ENCODE measurements at regions not wholly inside any gene's neighbourhood (a gene's known extent, or its start where the extent isn't known, plus 50 kb on each side); places are given as distances from the start of the nearest gene placed in this dataset.

GRCh38 chr12:42774238-42774637, 184.7 kb upstream of the PRICKLE1 start:
- DNase-seq (ENCODE audit: extremely low spot score, unreplicated experiment), result no peak
- H3K4me1 Mint-ChIP-seq (ENCODE audit: unreplicated experiment), result peaks cover under 1% of the 10 kb centered on the region
- peaks cover 22% of the 10 kb centered on the region for H3K27me3 Mint-ChIP-seq (ENCODE audit: unreplicated experiment)
- H3K9me3 Mint-ChIP-seq (ENCODE audit: unreplicated experiment), result peaks cover 3% of the 10 kb centered on the region
- no peak overlapping the region for H3K27ac Mint-ChIP-seq (ENCODE audit: unreplicated experiment)
- H3K4me3 Mint-ChIP-seq (ENCODE audit: unreplicated experiment), result no peak overlapping the region
- H3K36me3 Mint-ChIP-seq (ENCODE audit: unreplicated experiment), result peaks cover 9% of the 10 kb centered on the region
- TF ChIP-seq, protein P1, sequence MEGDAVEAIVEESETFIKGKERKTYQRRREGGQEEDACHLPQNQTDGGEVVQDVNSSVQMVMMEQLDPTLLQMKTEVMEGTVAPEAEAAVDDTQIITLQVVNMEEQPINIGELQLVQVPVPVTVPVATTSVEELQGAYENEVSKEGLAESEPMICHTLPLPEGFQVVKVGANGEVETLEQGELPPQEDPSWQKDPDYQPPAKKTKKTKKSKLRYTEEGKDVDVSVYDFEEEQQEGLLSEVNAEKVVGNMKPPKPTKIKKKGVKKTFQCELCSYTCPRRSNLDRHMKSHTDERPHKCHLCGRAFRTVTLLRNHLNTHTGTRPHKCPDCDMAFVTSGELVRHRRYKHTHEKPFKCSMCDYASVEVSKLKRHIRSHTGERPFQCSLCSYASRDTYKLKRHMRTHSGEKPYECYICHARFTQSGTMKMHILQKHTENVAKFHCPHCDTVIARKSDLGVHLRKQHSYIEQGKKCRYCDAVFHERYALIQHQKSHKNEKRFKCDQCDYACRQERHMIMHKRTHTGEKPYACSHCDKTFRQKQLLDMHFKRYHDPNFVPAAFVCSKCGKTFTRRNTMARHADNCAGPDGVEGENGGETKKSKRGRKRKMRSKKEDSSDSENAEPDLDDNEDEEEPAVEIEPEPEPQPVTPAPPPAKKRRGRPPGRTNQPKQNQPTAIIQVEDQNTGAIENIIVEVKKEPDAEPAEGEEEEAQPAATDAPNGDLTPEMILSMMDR (IDR thresholded peaks at IDR 0.05), result no peak

- TF ChIP-seq, protein P1 (IDR thresholded peaks at IDR 0.05), result no peak
- no peak for DNase-seq (ENCODE audit: extremely low spot score, unreplicated experiment)
- Mint-ChIP-seq H3K9me3 (ENCODE audit: unreplicated experiment) (peaks cover 3% of the 10 kb centered on the region), H3K36me3 (ENCODE audit: unreplicated experiment) (peaks cover 9% of the 10 kb centered on the region), H3K27ac (ENCODE audit: unreplicated experiment) (no peak overlapping the region), H3K4me1 (ENCODE audit: unreplicated experiment) (no peaks in the 10 kb centered on the region), H3K4me3 (ENCODE audit: unreplicated experiment) (no peak overlapping the region), H3K27me3 (ENCODE audit: unreplicated experiment) (peaks cover 10% of the 10 kb centered on the region)
These were observed 180.7 kb upstream of the PRICKLE1 start for GRCh38 chr12:42770261-42770660.

DNA sequence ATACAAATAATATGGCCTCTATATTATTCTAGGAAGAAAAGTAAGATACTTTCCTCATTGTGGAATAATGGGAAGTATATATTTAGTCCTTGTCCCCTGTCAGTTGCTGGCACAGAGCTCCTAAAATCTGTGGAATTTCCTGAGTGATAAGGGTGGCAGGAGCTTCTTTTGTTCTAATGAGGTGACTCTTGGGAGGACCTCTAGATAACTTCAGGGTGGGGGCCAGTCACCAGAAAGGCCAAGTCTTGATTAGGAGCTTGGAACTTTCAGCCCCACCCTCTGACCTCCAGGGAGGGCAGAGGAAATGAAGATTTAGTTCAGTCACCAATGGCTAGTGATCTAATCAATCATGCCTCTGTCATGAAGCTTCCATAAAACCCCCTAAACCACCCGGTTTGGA, 179.9 kb upstream of the PRICKLE1 start:
- peaks cover 9% of the 10 kb centered on the region for H3K36me3 Mint-ChIP-seq (ENCODE audit: unreplicated experiment)
- peaks cover 7% of the 10 kb centered on the region for H3K27me3 Mint-ChIP-seq (ENCODE audit: unreplicated experiment)
- no peak for DNase-seq (ENCODE audit: extremely low spot score, unreplicated experiment)
- H3K9me3 Mint-ChIP-seq (ENCODE audit: unreplicated experiment), result peaks cover 3% of the 10 kb centered on the region
- TF ChIP-seq, protein P1 (IDR thresholded peaks at IDR 0.05), result no peak
- H3K4me3 Mint-ChIP-seq (ENCODE audit: unreplicated experiment), result no peak overlapping the region
- H3K27ac Mint-ChIP-seq (ENCODE audit: unreplicated experiment), result no peak overlapping the region
- H3K4me1 Mint-ChIP-seq (ENCODE audit: unreplicated experiment), result no peaks in the 10 kb centered on the region

DNA sequence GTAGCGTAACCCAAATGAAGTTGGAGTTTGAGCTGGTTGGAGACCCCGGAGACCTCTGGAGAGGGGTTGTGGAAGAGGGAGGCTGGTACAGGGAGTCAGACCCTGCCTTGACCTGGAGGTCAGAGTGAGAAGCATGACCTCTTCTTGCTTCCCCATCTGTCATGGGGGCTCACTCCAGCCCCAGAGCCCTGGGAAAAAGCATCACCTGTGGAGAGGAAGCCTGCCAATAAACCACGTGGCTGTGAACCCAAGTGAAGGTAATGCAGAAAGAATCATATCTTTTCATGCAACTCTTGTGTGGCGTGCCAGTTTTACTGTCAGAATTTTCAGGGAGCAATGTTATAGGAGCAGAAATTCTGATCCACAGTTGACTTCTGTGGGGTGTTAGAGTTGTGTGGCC, 178.5 kb upstream of the PRICKLE1 start:
- DNase-seq (ENCODE audit: extremely low spot score, unreplicated experiment), result no peak
- Mint-ChIP-seq H3K27me3 (ENCODE audit: unreplicated experiment) (peaks cover under 1% of the 10 kb centered on the region), H3K4me3 (ENCODE audit: unreplicated experiment) (no peak overlapping the region), H3K27ac (ENCODE audit: unreplicated experiment) (no peak overlapping the region), H3K36me3 (ENCODE audit: unreplicated experiment) (peaks cover 6% of the 10 kb centered on the region), H3K9me3 (ENCODE audit: unreplicated experiment) (peaks cover 3% of the 10 kb centered on the region), H3K4me1 (ENCODE audit: unreplicated experiment) (no peaks in the 10 kb centered on the region)
- TF ChIP-seq, protein P1 (IDR thresholded peaks at IDR 0.05), result no peak

DNA sequence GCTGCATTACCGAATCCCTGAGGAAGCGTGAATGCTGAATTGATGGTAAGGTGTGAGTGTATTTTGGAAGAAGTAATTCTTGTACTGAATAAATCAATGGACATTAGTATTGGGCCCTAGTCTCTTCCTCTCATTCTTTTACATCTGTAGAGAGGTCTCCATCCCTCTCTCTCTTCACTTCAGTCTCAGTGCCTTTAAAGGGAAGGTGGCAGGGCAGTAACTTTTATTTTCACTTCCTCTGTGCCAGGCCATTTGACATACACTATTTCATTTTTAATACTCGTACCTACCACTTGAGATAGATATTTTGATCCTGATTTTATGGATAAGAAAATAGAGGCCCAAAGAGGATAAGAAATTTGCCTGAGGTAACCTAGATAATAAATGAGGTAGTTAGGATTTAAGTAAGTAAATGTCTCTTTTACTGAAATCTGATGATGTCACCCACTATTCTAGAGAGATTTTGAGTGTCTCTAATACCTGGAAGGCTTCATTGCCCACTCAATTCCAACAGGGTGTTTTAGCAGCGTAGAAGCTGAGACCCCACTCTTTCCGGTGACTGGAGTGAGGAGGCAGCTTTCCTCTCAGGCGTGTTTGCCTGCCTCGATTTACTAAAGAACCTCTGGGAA, 177.9 kb upstream of the PRICKLE1 start:
- Mint-ChIP-seq H3K4me1 (ENCODE audit: unreplicated experiment) (no peaks in the 10 kb centered on the region), H3K36me3 (ENCODE audit: unreplicated experiment) (peaks cover 6% of the 10 kb centered on the region), H3K27ac (ENCODE audit: unreplicated experiment) (no peak overlapping the region), H3K27me3 (ENCODE audit: unreplicated experiment) (no peaks in the 10 kb centered on the region), H3K4me3 (ENCODE audit: unreplicated experiment) (no peak overlapping the region), H3K9me3 (ENCODE audit: unreplicated experiment) (peaks cover 3% of the 10 kb centered on the region)
- TF ChIP-seq, protein P1 (IDR thresholded peaks at IDR 0.05), result no peak
- DNase-seq (ENCODE audit: extremely low spot score, unreplicated experiment), result no peak

All from osteocyte (in vitro differentiated cells).